Activated naive CD4-positive, alpha-beta T cell treated with anti-CD3 and anti-CD28 coated beads, Interleukin-2, amount 10 ng/mL, durations not matched to agents 7 days and 5 days (primary cell): ENCODE measurements at regions not wholly inside any gene's neighbourhood (a gene's known extent, or its start where the extent isn't known, plus 50 kb on each side); places are given as distances from the start of the nearest gene placed in this dataset.

Experiments
- CTCF ChIA-PET: fragments of 350-600 bp; sonication (Branson Sonifier 250); formaldehyde crosslinking; loops from one replicate; lab custom pipeline; 2021; ENCODE audit warnings: antibody characterized with exemption; lab: Charles Lee
- DNase-seq: peaks from one replicate; pipeline ENCODE4 v3.0.0-alpha.2; 2020
- H3K27ac Mint-ChIP-seq: one replicate; pipeline ENCODE4 v1.8.0; 2021; ENCODE audit warnings: mild to moderate bottlenecking, moderate library complexity, mixed read lengths
- H3K27me3 Mint-ChIP-seq: one replicate; pipeline ENCODE4 v1.8.0; 2021; ENCODE audit warnings: mild to moderate bottlenecking, mixed read lengths
- H3K36me3 Mint-ChIP-seq: one replicate; pipeline ENCODE4 v1.8.0; 2021; ENCODE audit warnings: mixed read lengths
- H3K4me1 Mint-ChIP-seq: one replicate; pipeline ENCODE4 v1.8.0; 2021; ENCODE audit warnings: mixed read lengths
- H3K4me3 Mint-ChIP-seq: one replicate; pipeline ENCODE4 v1.8.0; 2021; ENCODE audit warnings: mild to moderate bottlenecking, moderate library complexity, mixed read lengths
- H3K9me3 Mint-ChIP-seq: one replicate; pipeline ENCODE4 v1.8.0; 2021; ENCODE audit warnings: mixed read lengths

DNA sequence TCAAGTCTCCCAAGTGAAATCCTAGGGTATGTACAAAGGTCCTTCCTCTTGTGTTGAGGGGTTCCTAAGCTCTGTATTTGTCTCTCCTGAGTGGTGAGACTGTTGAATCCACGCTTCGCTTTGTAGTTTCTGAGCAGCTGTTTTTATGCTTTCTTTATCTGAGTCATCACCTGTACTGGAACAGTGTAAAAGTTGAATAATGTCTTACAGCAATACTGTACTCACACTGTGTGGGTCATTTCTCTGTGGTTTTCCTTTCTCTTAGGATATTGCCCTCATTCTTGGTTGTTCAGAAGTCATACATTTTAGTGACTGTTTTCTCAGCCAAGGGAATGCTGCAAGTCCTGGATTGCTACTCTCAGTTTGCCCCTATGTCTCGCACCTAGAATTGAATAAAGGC is 1596.6 kb downstream of the SLITRK5 start:
- no peak for DNase-seq
- CTCF ChIA-PET, result no interaction called here
- no peak overlapping the region for H3K27ac Mint-ChIP-seq

GRCh38 chr13:89269737-89270136 is 1598.6 kb downstream of the SLITRK5 start:
- H3K27ac Mint-ChIP-seq, result no peak overlapping the region
- H3K9me3 Mint-ChIP-seq, result peaks cover 7% of the 10 kb centered on the region
- CTCF ChIA-PET, result no interaction called here

More for the DNA sequence above, 1596.6 kb downstream of the SLITRK5 start:
- no peaks in the 10 kb centered on the region for H3K27me3 Mint-ChIP-seq
- no peak overlapping the region for H3K4me3 Mint-ChIP-seq
- H3K4me1 Mint-ChIP-seq, result no peaks in the 10 kb centered on the region
- H3K36me3 Mint-ChIP-seq, result no peaks in the 10 kb centered on the region
- peaks cover 7% of the 10 kb centered on the region for H3K9me3 Mint-ChIP-seq

DNA sequence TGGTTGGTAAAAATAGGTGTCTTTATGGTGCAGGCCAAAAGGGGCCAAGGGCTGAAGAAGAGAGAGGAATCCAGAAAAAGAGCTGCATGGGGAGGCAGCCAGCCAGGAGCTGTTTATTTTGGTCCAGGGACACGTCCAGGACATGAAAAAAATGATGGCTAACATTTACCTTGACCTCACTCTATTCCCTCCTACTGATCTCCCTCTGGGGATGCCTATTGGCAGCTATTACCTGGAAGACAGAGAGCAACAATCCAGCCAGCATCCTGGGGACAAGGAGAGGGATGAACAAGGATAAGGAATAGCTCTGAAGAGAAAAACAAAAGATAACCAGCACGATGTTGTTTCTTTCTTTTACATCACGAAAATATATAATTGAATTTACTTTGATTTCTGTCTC is 1599.6 kb downstream of the SLITRK5 start:
- H3K4me3 Mint-ChIP-seq, result no peak overlapping the region
- peaks cover 7% of the 10 kb centered on the region for H3K9me3 Mint-ChIP-seq
- DNase-seq, result no peak
- H3K27ac Mint-ChIP-seq, result no peak overlapping the region
- H3K4me1 Mint-ChIP-seq, result no peaks in the 10 kb centered on the region
- CTCF ChIA-PET, result no interaction called here
- H3K27me3 Mint-ChIP-seq, result no peaks in the 10 kb centered on the region
- no peaks in the 10 kb centered on the region for H3K36me3 Mint-ChIP-seq

More at GRCh38 chr13:89269737-89270136, 1598.6 kb downstream of the SLITRK5 start:
- no peak for DNase-seq
- Mint-ChIP-seq H3K4me1 (no peaks in the 10 kb centered on the region), H3K27me3 (no peaks in the 10 kb centered on the region), H3K36me3 (no peaks in the 10 kb centered on the region), H3K4me3 (no peak overlapping the region)

GRCh38 chr13:89279374-89279773 is 1608.2 kb downstream of the SLITRK5 start:
- peaks cover 4% of the 10 kb centered on the region for H3K9me3 Mint-ChIP-seq
- H3K4me3 Mint-ChIP-seq, result no peak overlapping the region
- CTCF ChIA-PET, result no interaction called here
- H3K36me3 Mint-ChIP-seq, result no peaks in the 10 kb centered on the region
- no peaks in the 10 kb centered on the region for H3K27me3 Mint-ChIP-seq
- no peaks in the 10 kb centered on the region for H3K4me1 Mint-ChIP-seq
- H3K27ac Mint-ChIP-seq, result no peak overlapping the region
- no peak for DNase-seq

DNA sequence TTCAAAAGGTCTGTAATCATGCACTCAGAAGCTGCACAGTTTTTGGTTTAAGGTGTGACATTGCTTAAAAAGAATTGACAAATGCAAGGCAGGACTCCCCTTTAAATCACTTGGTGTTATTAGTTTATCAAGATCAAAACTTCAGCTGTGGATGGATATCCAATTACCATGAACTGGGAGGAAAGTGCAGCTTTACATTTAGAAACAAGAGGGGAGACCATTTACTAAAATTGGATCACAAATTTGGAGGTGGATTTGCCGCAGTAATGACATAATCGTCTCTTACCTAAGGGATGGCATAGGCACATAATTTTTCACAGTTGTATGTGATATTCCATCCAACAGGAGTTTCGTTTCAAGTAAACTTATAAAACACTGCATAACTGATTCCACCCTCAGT is 1610.2 kb downstream of the SLITRK5 start:
- no peaks in the 10 kb centered on the region for H3K36me3 Mint-ChIP-seq
- H3K27ac Mint-ChIP-seq, result no peak overlapping the region
- no peak for DNase-seq
- CTCF ChIA-PET, result no interaction called here
- H3K4me1 Mint-ChIP-seq, result no peaks in the 10 kb centered on the region
- H3K27me3 Mint-ChIP-seq, result no peaks in the 10 kb centered on the region
- H3K4me3 Mint-ChIP-seq, result no peak overlapping the region
- H3K9me3 Mint-ChIP-seq, result peaks cover 4% of the 10 kb centered on the region

- H3K36me3 Mint-ChIP-seq, result no peaks in the 10 kb centered on the region
- peaks cover 4% of the 10 kb centered on the region for H3K9me3 Mint-ChIP-seq
- no peaks in the 10 kb centered on the region for H3K4me1 Mint-ChIP-seq
- H3K27ac Mint-ChIP-seq, result no peak overlapping the region
- no peaks in the 10 kb centered on the region for H3K27me3 Mint-ChIP-seq
- no peak for DNase-seq
- CTCF ChIA-PET, result no interaction called here
- H3K4me3 Mint-ChIP-seq, result no peak overlapping the region
These were observed 1611.1 kb downstream of the SLITRK5 start for GRCh38 chr13:89282241-89282640.

DNA sequence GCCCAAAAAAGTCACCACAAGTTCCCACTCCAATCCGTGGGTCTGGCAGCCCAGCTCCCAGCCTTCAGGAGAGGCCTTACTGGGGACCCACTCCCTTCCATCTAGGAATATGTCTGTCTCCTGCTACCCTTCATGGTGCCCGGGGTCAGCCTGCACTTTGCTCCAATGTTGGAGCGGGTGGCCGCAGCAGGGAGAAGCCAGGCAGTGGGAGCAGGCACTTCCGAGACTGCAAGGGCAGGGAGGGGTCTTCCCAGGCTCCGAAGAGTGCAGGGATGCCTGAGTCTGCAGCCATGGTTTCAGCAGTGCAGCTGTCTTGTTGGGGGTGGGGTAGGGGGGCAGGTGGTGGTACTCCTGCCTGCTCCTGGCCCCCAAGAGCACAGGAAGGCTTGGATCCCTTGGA is 1616.2 kb downstream of the SLITRK5 start:
- no peaks in the 10 kb centered on the region for H3K36me3 Mint-ChIP-seq
- H3K27me3 Mint-ChIP-seq, result no peaks in the 10 kb centered on the region
- no peak for DNase-seq
- H3K4me1 Mint-ChIP-seq, result no peaks in the 10 kb centered on the region
- H3K4me3 Mint-ChIP-seq, result no peak overlapping the region
- H3K9me3 Mint-ChIP-seq, result peaks cover 12% of the 10 kb centered on the region
- no peak overlapping the region for H3K27ac Mint-ChIP-seq
- CTCF ChIA-PET, result no interaction called here

DNA sequence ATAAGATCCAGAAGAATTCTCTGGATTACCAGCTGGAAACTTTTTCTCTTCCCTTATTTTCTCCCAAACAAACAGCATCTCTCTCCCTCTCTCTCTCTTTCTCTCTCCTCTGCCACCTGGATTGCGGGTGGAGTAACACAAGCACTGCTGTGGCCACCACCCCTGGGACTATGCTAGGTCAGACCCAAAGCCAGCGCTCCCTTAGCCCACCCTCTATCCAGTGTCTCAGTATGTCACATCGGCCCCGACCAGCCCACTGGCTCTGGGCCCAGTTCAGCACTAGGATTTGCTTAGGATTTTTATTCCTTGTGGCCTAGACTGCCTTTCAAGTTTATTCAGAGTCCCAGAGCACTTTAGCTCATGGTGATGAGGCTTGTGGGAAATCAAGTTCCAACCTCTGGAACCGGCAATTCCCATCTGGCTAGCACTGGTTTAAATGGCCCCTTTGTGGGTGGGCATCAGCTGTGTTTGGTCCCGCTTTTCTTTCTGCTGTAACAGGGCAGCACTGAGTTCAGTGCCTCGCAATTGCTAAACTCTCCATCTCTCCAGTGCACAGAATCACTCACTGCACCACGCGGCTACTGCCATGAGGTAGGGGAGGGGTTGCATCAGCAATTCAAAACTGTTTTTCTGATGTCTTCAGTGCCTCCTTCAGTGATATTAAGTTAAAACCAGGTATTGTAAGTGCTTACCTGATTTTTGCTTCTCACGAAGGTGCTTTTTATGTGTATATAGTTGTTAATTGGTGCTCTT is 1623.1 kb downstream of the SLITRK5 start:
- Mint-ChIP-seq H3K4me3 (no peak overlapping the region), H3K4me1 (no peaks in the 10 kb centered on the region), H3K9me3 (peaks cover 18% of the 10 kb centered on the region), H3K36me3 (no peaks in the 10 kb centered on the region), H3K27ac (no peak overlapping the region), H3K27me3 (no peaks in the 10 kb centered on the region)
- no peak for DNase-seq
- CTCF ChIA-PET, result no interaction called here

DNA sequence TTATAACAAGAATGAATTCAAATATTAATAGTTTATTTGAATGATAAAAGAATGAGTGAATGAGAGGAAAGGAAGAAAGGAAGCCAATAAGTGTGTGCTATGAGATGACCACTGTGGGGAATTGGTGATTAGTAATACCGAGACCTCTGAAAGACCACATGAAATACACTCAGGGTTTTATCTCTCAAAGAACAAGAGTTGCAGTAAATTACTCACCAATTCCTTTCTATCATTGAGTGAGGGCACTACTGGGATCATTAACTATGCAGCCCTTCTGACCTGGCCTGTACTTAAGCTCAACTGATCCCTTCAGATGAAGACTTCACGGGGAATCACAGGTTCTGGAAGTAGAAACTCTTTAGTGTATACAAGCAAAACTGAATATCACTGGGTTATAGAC is 1636.1 kb downstream of the SLITRK5 start:
- no peaks in the 10 kb centered on the region for H3K9me3 Mint-ChIP-seq
- no peak for DNase-seq
- CTCF ChIA-PET, result no interaction called here
- H3K4me1 Mint-ChIP-seq, result no peaks in the 10 kb centered on the region
- H3K27me3 Mint-ChIP-seq, result no peaks in the 10 kb centered on the region
- H3K27ac Mint-ChIP-seq, result no peak overlapping the region
- no peaks in the 10 kb centered on the region for H3K36me3 Mint-ChIP-seq
- H3K4me3 Mint-ChIP-seq, result no peak overlapping the region

DNA sequence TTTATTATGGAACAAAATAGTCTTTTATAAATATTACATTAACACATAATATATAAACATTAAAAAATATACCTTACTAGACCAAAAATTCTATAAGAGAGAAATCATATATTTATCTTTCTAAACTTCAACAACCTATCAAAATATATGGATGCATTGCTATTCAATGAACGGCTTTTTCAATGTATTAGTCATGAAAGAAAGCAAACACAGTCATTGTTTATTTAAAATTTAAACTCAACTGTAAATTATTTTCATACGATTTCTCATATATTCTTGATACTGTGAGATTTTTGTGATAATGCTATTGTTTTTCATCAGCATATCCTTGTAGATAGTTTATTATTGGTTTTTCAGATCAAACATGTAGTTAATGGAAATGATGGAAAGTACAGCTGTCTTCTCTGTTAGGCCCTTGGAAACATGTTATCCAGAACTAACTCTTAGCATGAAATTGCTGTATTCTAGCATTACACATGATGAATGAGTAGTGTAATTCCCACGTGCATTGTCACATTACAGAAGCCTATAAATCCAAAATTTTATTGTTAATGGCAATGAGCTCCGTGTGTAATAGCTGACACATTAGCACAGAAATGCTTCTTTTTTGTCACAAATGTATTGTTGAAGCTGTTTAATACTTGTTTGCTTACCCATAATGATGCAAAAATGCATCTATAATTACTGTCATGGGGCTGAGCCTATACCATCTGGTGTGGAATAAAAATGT is 1639.9 kb downstream of the SLITRK5 start:
- no peak overlapping the region for H3K4me3 Mint-ChIP-seq
- CTCF ChIA-PET, result no interaction called here
- H3K27me3 Mint-ChIP-seq, result no peaks in the 10 kb centered on the region
- H3K4me1 Mint-ChIP-seq, result no peaks in the 10 kb centered on the region
- H3K36me3 Mint-ChIP-seq, result no peaks in the 10 kb centered on the region
- no peak overlapping the region for H3K27ac Mint-ChIP-seq
- DNase-seq, result no peak
- no peaks in the 10 kb centered on the region for H3K9me3 Mint-ChIP-seq

- CTCF ChIA-PET, result no interaction called here
- no peak overlapping the region for H3K27ac Mint-ChIP-seq
- no peak overlapping the region for H3K4me3 Mint-ChIP-seq
- no peaks in the 10 kb centered on the region for H3K36me3 Mint-ChIP-seq
- H3K9me3 Mint-ChIP-seq, result no peaks in the 10 kb centered on the region
- H3K4me1 Mint-ChIP-seq, result no peaks in the 10 kb centered on the region
- no peak for DNase-seq
- no peaks in the 10 kb centered on the region for H3K27me3 Mint-ChIP-seq
These were observed 1644.1 kb downstream of the SLITRK5 start for GRCh38 chr13:89315287-89315686.

DNA sequence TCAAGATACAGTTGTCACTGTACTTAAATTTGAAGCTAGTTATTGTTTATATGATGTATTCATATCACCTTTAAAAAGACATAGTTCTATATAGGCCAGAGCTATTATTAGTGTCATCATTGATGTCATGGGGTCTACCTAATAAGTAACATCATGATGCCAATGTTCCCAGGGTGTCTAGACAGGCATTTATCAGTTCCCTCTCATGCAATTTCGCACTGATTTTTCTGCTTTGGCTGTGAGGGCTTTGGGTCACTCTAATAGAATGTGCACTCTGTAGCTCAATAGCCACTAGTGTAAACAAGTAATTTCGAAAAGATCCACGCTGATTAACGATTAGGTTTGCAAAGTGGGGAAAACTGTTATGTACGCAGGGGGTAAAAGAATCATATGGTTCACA is 1651.3 kb downstream of the SLITRK5 start:
- no peak for DNase-seq
- Mint-ChIP-seq H3K27me3 (no peaks in the 10 kb centered on the region), H3K9me3 (peaks cover 6% of the 10 kb centered on the region), H3K27ac (no peak overlapping the region), H3K4me3 (no peak overlapping the region), H3K4me1 (no peaks in the 10 kb centered on the region), H3K36me3 (no peaks in the 10 kb centered on the region)
- CTCF ChIA-PET, result no interaction called here

GRCh38 chr13:89324582-89324981 is 1653.4 kb downstream of the SLITRK5 start:
- no peaks in the 10 kb centered on the region for H3K27me3 Mint-ChIP-seq
- CTCF ChIA-PET, result no interaction called here

DNA sequence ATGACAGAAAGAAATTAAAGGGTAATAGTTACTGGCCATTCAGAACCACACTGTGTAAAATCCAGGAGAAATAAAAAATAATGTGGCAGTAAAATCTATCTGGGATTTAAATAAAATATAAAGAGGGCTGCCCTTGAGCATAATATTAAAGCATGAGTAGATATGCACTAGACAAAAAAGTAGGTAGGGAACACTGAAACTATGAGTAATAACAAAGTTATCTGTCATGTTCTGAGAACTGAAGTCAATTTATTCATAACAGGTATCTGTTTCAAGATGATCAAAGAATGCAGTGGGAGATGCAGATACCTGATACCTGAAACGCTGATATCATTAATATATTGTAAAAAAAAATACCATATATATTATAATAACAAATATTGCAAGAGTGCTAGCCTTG is 1672.0 kb downstream of the SLITRK5 start:
- DNase-seq, result no peak
- Mint-ChIP-seq H3K4me3 (no peak overlapping the region), H3K36me3 (no peaks in the 10 kb centered on the region), H3K4me1 (no peaks in the 10 kb centered on the region), H3K9me3 (peaks cover 1% of the 10 kb centered on the region), H3K27ac (no peak overlapping the region), H3K27me3 (no peaks in the 10 kb centered on the region)
- CTCF ChIA-PET, result no interaction called here

More at GRCh38 chr13:89324582-89324981, 1653.4 kb downstream of the SLITRK5 start:
- no peak for DNase-seq
- peaks cover 11% of the 10 kb centered on the region for H3K9me3 Mint-ChIP-seq
- no peaks in the 10 kb centered on the region for H3K4me1 Mint-ChIP-seq
- no peak overlapping the region for H3K4me3 Mint-ChIP-seq
- no peaks in the 10 kb centered on the region for H3K36me3 Mint-ChIP-seq
- no peak overlapping the region for H3K27ac Mint-ChIP-seq

GRCh38 chr13:89352384-89352783 is 1681.2 kb downstream of the SLITRK5 start:
- no peaks in the 10 kb centered on the region for H3K27me3 Mint-ChIP-seq
- no peaks in the 10 kb centered on the region for H3K36me3 Mint-ChIP-seq
- no peaks in the 10 kb centered on the region for H3K4me1 Mint-ChIP-seq
- CTCF ChIA-PET, result no interaction called here
- H3K9me3 Mint-ChIP-seq, result peaks cover 5% of the 10 kb centered on the region
- DNase-seq, result no peak
- H3K27ac Mint-ChIP-seq, result no peak overlapping the region
- no peak overlapping the region for H3K4me3 Mint-ChIP-seq
